ENCODE measurements at regions not wholly inside any gene's neighbourhood (a gene's known extent, or its start where the extent isn't known, plus 50 kb on each side); places are given as distances from the start of the nearest gene placed in this dataset.
"Not testable (repeated sequence)": the region's sequence is repeated elsewhere in the genome, so short reads cannot be mapped to it uniquely, and the experiment has no call there.

- no peak for DNase-seq
Measured at GRCh38 chr15:95635666-95636065, 694.8 kb upstream of the NR2F2 start.

- DNase-seq: no peak
Measured at GRCh38 chr15:95636107-95636506, 694.4 kb upstream of the NR2F2 start.

- not testable (repeated sequence) for DNase-seq
Measured at GRCh38 chr15:95637234-95637633, 693.3 kb upstream of the NR2F2 start.

GRCh38 chr15:95639208-95639607 lies 691.3 kb upstream of the NR2F2 start:
- no peak for DNase-seq

- no peak for DNase-seq
Measured at GRCh38 chr15:95644100-95644875, 686.2 kb upstream of the NR2F2 start.

- no peak for DNase-seq
Measured at GRCh38 chr15:95645791-95646338, 684.6 kb upstream of the NR2F2 start.

- DNase-seq: no peak
Measured at GRCh38 chr15:95646484-95647273, 683.8 kb upstream of the NR2F2 start.

- no peak for DNase-seq
Measured at GRCh38 chr15:95647531-95648277, 682.8 kb upstream of the NR2F2 start.

GRCh38 chr15:95653361-95653805 lies 677.1 kb upstream of the NR2F2 start:
- no peak for DNase-seq

GRCh38 chr15:95655089-95655607 lies 675.4 kb upstream of the NR2F2 start:
- DNase-seq: no peak

GRCh38 chr15:95656595-95656994 lies 673.9 kb upstream of the NR2F2 start:
- DNase-seq: no peak

- no peak for DNase-seq
Measured at GRCh38 chr15:95658799-95659198, 671.7 kb upstream of the NR2F2 start.

- no peak for DNase-seq
Measured at GRCh38 chr15:95659656-95660055, 670.8 kb upstream of the NR2F2 start.

GRCh38 chr15:95662638-95663037 lies 667.9 kb upstream of the NR2F2 start:
- DNase-seq: no peak

GRCh38 chr15:95663156-95664100 lies 667.1 kb upstream of the NR2F2 start:
- no peak for DNase-seq

GRCh38 chr15:95664450-95664849 lies 666.0 kb upstream of the NR2F2 start:
- no peak for DNase-seq

GRCh38 chr15:95669146-95669922 lies 661.2 kb upstream of the NR2F2 start:
- no peak for DNase-seq

GRCh38 chr15:95674031-95674430 lies 656.5 kb upstream of the NR2F2 start:
- no peak for DNase-seq

GRCh38 chr15:95676500-95676899 lies 654.0 kb upstream of the NR2F2 start:
- DNase-seq: no peak

GRCh38 chr15:95679847-95680582 lies 650.5 kb upstream of the NR2F2 start:
- DNase-seq: no peak

Data from NCI-H146 (cell line).